Cardiac fibroblast (primary cell): ENCODE measurements at regions not wholly inside any gene's neighbourhood (a gene's known extent, or its start where the extent isn't known, plus 50 kb on each side); places are given as distances from the start of the nearest gene placed in this dataset.

Source experiments
- DNase-seq, 2 donors: peaks; one replicate each; pipeline versions ENCODE4 v3.0.0 to v3.0.0-alpha.2; 2010; ENCODE audit warnings: low read depth in 2 of 2
- H3K4me3 ChIP-seq, 2 donors: replicated peaks in 1 of 2; 1 replicate in 1 of 2; 2 replicates in 1 of 2; pipeline ENCODE4 v1.5.1; 2011; ENCODE audit warnings: low read depth in 2 of 2, low read length in 2 of 2, mild to moderate bottlenecking in 2 of 2, moderate library complexity in 1 of 2
- TF ChIP-seq, protein P1 (sequence below): IDR thresholded peaks from one replicate; pipeline ENCODE4 v1.5.1; 2011; ENCODE audit warnings: low read depth, mild to moderate bottlenecking, low read length, inconsistent platforms

DNA sequence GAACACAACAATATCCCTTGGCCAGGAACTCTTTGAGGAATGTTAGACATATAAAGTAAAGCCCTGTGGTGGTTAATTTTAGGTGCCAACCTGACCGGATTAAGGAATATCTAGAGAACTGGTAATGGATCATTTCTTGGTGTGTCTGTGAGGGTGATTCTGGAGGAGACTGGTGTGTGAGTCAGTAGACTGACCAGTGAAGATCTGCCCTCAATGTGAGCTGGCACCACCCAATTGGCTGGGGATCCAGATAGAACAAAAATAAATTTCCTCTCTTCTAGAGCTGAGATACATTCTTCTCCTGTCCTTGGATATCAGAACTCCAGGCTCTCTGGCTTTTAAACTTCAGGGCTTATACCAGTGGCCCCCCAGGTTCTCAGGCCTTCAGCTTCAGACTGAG lies 56.2 kb upstream of the TNPO1 start:
- DNase-seq = peak in 1 of 2 donors; percentile 54
- TF ChIP-seq, protein P1, sequence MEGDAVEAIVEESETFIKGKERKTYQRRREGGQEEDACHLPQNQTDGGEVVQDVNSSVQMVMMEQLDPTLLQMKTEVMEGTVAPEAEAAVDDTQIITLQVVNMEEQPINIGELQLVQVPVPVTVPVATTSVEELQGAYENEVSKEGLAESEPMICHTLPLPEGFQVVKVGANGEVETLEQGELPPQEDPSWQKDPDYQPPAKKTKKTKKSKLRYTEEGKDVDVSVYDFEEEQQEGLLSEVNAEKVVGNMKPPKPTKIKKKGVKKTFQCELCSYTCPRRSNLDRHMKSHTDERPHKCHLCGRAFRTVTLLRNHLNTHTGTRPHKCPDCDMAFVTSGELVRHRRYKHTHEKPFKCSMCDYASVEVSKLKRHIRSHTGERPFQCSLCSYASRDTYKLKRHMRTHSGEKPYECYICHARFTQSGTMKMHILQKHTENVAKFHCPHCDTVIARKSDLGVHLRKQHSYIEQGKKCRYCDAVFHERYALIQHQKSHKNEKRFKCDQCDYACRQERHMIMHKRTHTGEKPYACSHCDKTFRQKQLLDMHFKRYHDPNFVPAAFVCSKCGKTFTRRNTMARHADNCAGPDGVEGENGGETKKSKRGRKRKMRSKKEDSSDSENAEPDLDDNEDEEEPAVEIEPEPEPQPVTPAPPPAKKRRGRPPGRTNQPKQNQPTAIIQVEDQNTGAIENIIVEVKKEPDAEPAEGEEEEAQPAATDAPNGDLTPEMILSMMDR = no peak
- H3K4me3 ChIP-seq = no peak overlapping the region

GRCh38 chr5:72752909-72753308 lies 63.6 kb upstream of the TNPO1 start:
- DNase-seq = no peak
- TF ChIP-seq, protein P1 = no peak
- H3K4me3 ChIP-seq = no peak overlapping the region

GRCh38 chr5:72749362-72749997 lies 67.0 kb upstream of the TNPO1 start:
- no peak for DNase-seq
- TF ChIP-seq, protein P1 = no peak
- no peak overlapping the region for H3K4me3 ChIP-seq

- peak in 1 of 2 donors; percentile 22 for DNase-seq
- TF ChIP-seq, protein P1 = no peak
- H3K4me3 ChIP-seq = no peak overlapping the region
Observed at GRCh38 chr5:72747826-72748225, 68.6 kb upstream of the TNPO1 start.

- DNase-seq = no peak
- TF ChIP-seq, protein P1 = no peak
- H3K4me3 ChIP-seq = no peak overlapping the region
Observed at GRCh38 chr5:72746736-72747135, 69.7 kb upstream of the TNPO1 start.

DNA sequence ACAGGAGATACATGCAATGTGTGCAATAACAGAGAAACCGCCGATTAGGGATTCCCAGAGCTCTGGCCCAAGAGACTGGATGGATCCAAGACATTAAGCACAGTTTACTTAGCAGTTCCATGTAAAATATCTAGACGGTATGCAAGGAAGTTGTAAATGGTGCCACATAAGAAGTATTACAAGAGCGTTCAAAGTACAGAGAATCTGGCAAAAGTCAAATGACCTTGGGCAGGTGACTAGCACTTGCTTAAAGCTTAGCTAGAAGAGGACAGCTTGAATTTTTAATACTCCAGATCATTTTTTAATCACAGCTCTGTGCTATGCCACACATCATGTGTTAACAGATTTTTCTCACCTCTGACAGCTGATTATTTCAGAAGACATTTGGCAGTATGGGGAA lies 72.3 kb upstream of the TNPO1 start:
- no peak overlapping the region for H3K4me3 ChIP-seq
- no peak for DNase-seq
- TF ChIP-seq, protein P1 = no peak

GRCh38 chr5:72741805-72742204 lies 74.7 kb upstream of the TNPO1 start:
- H3K4me3 ChIP-seq = no peak overlapping the region

More at GRCh38 chr5:72741805-72742204, 74.7 kb upstream of the TNPO1 start:
- TF ChIP-seq, protein P1 = no peak
- DNase-seq = no peak
